ENCODE measurements at regions not wholly inside any gene's neighbourhood (a gene's known extent, or its start where the extent isn't known, plus 50 kb on each side); places are given as distances from the start of the nearest gene placed in this dataset.

GRCh38 chr3:148008591-148008990 is 599.4 kb downstream of the ZIC1 start:
- H3K36me3 Mint-ChIP-seq, result no peaks in the 10 kb centered on the region
- Histone ChIP-seq H3K27me3 (ENCODE audit: insufficient read depth, low read length) (no peaks in the 10 kb centered on the region), H3K27ac (ENCODE audit: low read depth, low read length) (no peak overlapping the region), H3K36me3 (ENCODE audit: insufficient read depth, low read length) (no peaks in the 10 kb centered on the region), H3K4me1 (ENCODE audit: insufficient read depth, low read length) (no peaks in the 10 kb centered on the region), H3K9me3 (ENCODE audit: control insufficient read depth in 1 of 2, low read length in 2 of 2) (no peaks in the 10 kb centered on the region), H3K4me3 (ENCODE audit: low read length in 2 of 2) (no peak overlapping the region)
- no peak overlapping the region for H3K27ac Mint-ChIP-seq
- no peaks in the 10 kb centered on the region for H3K27me3 Mint-ChIP-seq
- POLR2A ChIA-PET (ENCODE audit: partially characterized antibody), result no interaction called here
- CTCF ChIA-PET (ENCODE audit: partially characterized antibody), result no interaction called here
- no peaks in the 10 kb centered on the region for H3K4me1 Mint-ChIP-seq
- intact Hi-C loops (cut with micrococcal nuclease), result no loop called here
- H3K9me3 Mint-ChIP-seq, result peaks cover 0 to 14% (median 5%) of the 10 kb centered on the region in 8 donors
- no peak for DNase-seq
- no peak overlapping the region for H3K4me3 Mint-ChIP-seq

- Mint-ChIP-seq H3K9me3 (peaks cover 2 to 39% (median 17%) of the 10 kb centered on the region in 8 donors), H3K36me3 (no peaks in the 10 kb centered on the region), H3K27me3 (no peaks in the 10 kb centered on the region), H3K27ac (no peak overlapping the region), H3K4me1 (no peaks in the 10 kb centered on the region), H3K4me3 (no peak overlapping the region)
- no peaks in the 10 kb centered on the region for H3K4me1 ChIP-seq (ENCODE audit: insufficient read depth, low read length)
- H3K27me3 ChIP-seq (ENCODE audit: insufficient read depth, low read length), result no peaks in the 10 kb centered on the region
- ChIA-PET CTCF (ENCODE audit: partially characterized antibody) (interaction anchor here (1.3 kb wide), 1 partner anchor 10 kb away, joined by 3 read pairs; no protein-coding TSS in a partner anchor), POLR2A (ENCODE audit: partially characterized antibody) (no interaction called here)
- intact Hi-C loops (cut with micrococcal nuclease), result no loop called here
- H3K27ac ChIP-seq (ENCODE audit: low read depth, low read length), result no peak overlapping the region
- H3K4me3 ChIP-seq (ENCODE audit: low read length in 2 of 2), result no peak overlapping the region
- no peaks in the 10 kb centered on the region for H3K36me3 ChIP-seq (ENCODE audit: insufficient read depth, low read length)
- no peaks in the 10 kb centered on the region for H3K9me3 ChIP-seq (ENCODE audit: control insufficient read depth in 1 of 2, low read length in 2 of 2)
- no peak for DNase-seq
These were observed 611.7 kb downstream of the ZIC1 start for GRCh38 chr3:148020861-148021260.

- Histone ChIP-seq H3K4me1 (ENCODE audit: insufficient read depth, low read length) (no peaks in the 10 kb centered on the region), H3K36me3 (ENCODE audit: insufficient read depth, low read length) (no peaks in the 10 kb centered on the region), H3K27ac (ENCODE audit: low read depth, low read length) (no peak overlapping the region), H3K27me3 (ENCODE audit: insufficient read depth, low read length) (no peaks in the 10 kb centered on the region), H3K4me3 (ENCODE audit: low read length in 2 of 2) (no peak overlapping the region), H3K9me3 (ENCODE audit: control insufficient read depth in 1 of 2, low read length in 2 of 2) (no peaks in the 10 kb centered on the region)
- no peaks in the 10 kb centered on the region for H3K36me3 Mint-ChIP-seq
- H3K27me3 Mint-ChIP-seq, result no peaks in the 10 kb centered on the region
- peaks cover 2 to 34% (median 17%) of the 10 kb centered on the region in 8 donors for H3K9me3 Mint-ChIP-seq
- no peak overlapping the region for H3K27ac Mint-ChIP-seq
- POLR2A ChIA-PET (ENCODE audit: partially characterized antibody), result no interaction called here
- intact Hi-C loops (cut with micrococcal nuclease), result no loop called here
- no peaks in the 10 kb centered on the region for H3K4me1 Mint-ChIP-seq
- no peak overlapping the region for H3K4me3 Mint-ChIP-seq
- CTCF ChIA-PET (ENCODE audit: partially characterized antibody), result no interaction called here
- no peak for DNase-seq
These were observed 612.2 kb downstream of the ZIC1 start for GRCh38 chr3:148021381-148021780.

GRCh38 chr3:148023994-148024393 is 614.8 kb downstream of the ZIC1 start:
- intact Hi-C loops (cut with micrococcal nuclease), result no loop called here
- CTCF ChIA-PET (ENCODE audit: partially characterized antibody), result no interaction called here
- DNase-seq, result peak in 1 of 5 donors; percentile 17
- Histone ChIP-seq H3K27me3 (ENCODE audit: insufficient read depth, low read length) (no peaks in the 10 kb centered on the region), H3K4me1 (ENCODE audit: insufficient read depth, low read length) (no peaks in the 10 kb centered on the region), H3K9me3 (ENCODE audit: control insufficient read depth in 1 of 2, low read length in 2 of 2) (no peaks in the 10 kb centered on the region), H3K27ac (ENCODE audit: low read depth, low read length) (no peak overlapping the region), H3K4me3 (ENCODE audit: low read length in 2 of 2) (no peak overlapping the region), H3K36me3 (ENCODE audit: insufficient read depth, low read length) (no peaks in the 10 kb centered on the region)
- H3K27ac Mint-ChIP-seq, result no peak overlapping the region
- no peaks in the 10 kb centered on the region for H3K36me3 Mint-ChIP-seq
- POLR2A ChIA-PET (ENCODE audit: partially characterized antibody), result no interaction called here
- H3K4me1 Mint-ChIP-seq, result no peaks in the 10 kb centered on the region
- H3K4me3 Mint-ChIP-seq, result no peak overlapping the region
- peaks cover 2 to 17% (median 10%) of the 10 kb centered on the region in 8 donors for H3K9me3 Mint-ChIP-seq
- H3K27me3 Mint-ChIP-seq, result no peaks in the 10 kb centered on the region

GRCh38 chr3:148026009-148026588 is 616.9 kb downstream of the ZIC1 start:
- no peak for DNase-seq
- Histone ChIP-seq H3K27ac (ENCODE audit: low read depth, low read length) (no peak overlapping the region), H3K27me3 (ENCODE audit: insufficient read depth, low read length) (no peaks in the 10 kb centered on the region), H3K9me3 (ENCODE audit: control insufficient read depth in 1 of 2, low read length in 2 of 2) (no peaks in the 10 kb centered on the region), H3K36me3 (ENCODE audit: insufficient read depth, low read length) (no peaks in the 10 kb centered on the region), H3K4me3 (ENCODE audit: low read length in 2 of 2) (no peak overlapping the region), H3K4me1 (ENCODE audit: insufficient read depth, low read length) (no peaks in the 10 kb centered on the region)
- CTCF ChIA-PET (ENCODE audit: partially characterized antibody), result no interaction called here
- Mint-ChIP-seq H3K9me3 (peaks cover 0 to 17% (median 10%) of the 10 kb centered on the region in 8 donors), H3K4me1 (no peaks in the 10 kb centered on the region), H3K27me3 (no peaks in the 10 kb centered on the region), H3K4me3 (no peak overlapping the region), H3K36me3 (no peaks in the 10 kb centered on the region), H3K27ac (no peak overlapping the region)
- intact Hi-C loops (cut with micrococcal nuclease), result no loop called here
- POLR2A ChIA-PET (ENCODE audit: partially characterized antibody), result no interaction called here

DNA sequence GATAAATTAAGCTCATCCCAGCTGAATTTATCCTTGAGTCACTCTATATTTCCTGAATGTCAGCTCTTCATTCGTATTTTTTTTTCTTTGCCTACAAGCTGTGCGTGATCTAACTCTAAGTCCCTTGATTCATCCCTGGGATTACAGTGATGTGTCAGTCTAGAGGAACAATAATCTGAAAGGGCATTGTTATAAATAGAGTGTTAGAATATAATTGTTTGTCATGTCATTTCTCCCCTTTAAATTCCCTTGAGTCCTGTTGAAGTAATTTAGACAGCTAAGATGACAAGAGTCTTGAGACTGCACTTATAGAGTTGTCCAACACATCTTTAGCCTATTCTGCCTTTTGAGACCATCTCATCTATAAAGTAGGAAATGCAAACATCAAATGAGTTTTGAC is 621.8 kb downstream of the ZIC1 start:
- H3K9me3 ChIP-seq (ENCODE audit: control insufficient read depth in 1 of 2, low read length in 2 of 2), result peaks cover 0 to 3% of the 10 kb centered on the region in 2 donors
- H3K27me3 ChIP-seq (ENCODE audit: insufficient read depth, low read length), result no peaks in the 10 kb centered on the region
- Mint-ChIP-seq H3K4me1 (no peaks in the 10 kb centered on the region), H3K9me3 (peaks cover 0 to 3% (median 0%) of the 10 kb centered on the region in 8 donors), H3K4me3 (no peak overlapping the region), H3K27ac (no peak overlapping the region), H3K36me3 (no peaks in the 10 kb centered on the region), H3K27me3 (no peaks in the 10 kb centered on the region)
- CTCF ChIA-PET (ENCODE audit: partially characterized antibody), result interaction anchor here (1.2 kb wide), 1 partner anchor 11 kb away, joined by 3 read pairs; no protein-coding TSS in a partner anchor
- no peaks in the 10 kb centered on the region for H3K4me1 ChIP-seq (ENCODE audit: insufficient read depth, low read length)
- intact Hi-C loops (cut with micrococcal nuclease), result no loop called here
- H3K4me3 ChIP-seq (ENCODE audit: low read length in 2 of 2), result no peak overlapping the region
- no peaks in the 10 kb centered on the region for H3K36me3 ChIP-seq (ENCODE audit: insufficient read depth, low read length)
- POLR2A ChIA-PET (ENCODE audit: partially characterized antibody), result no interaction called here
- DNase-seq, result no peak
- H3K27ac ChIP-seq (ENCODE audit: low read depth, low read length), result no peak overlapping the region

- POLR2A ChIA-PET (ENCODE audit: partially characterized antibody), result no interaction called here
- Histone ChIP-seq H3K36me3 (ENCODE audit: insufficient read depth, low read length) (no peaks in the 10 kb centered on the region), H3K9me3 (ENCODE audit: control insufficient read depth in 1 of 2, low read length in 2 of 2) (peaks cover 0 to 3% of the 10 kb centered on the region in 2 donors), H3K27ac (ENCODE audit: low read depth, low read length) (no peak overlapping the region), H3K4me1 (ENCODE audit: insufficient read depth, low read length) (no peaks in the 10 kb centered on the region), H3K27me3 (ENCODE audit: insufficient read depth, low read length) (no peaks in the 10 kb centered on the region), H3K4me3 (ENCODE audit: low read length in 2 of 2) (no peak overlapping the region)
- Mint-ChIP-seq H3K4me1 (no peaks in the 10 kb centered on the region), H3K9me3 (peaks cover 0 to 13% (median 3%) of the 10 kb centered on the region in 8 donors), H3K4me3 (no peak overlapping the region), H3K27me3 (no peaks in the 10 kb centered on the region), H3K36me3 (no peaks in the 10 kb centered on the region), H3K27ac (no peak overlapping the region)
- CTCF ChIA-PET (ENCODE audit: partially characterized antibody), result no interaction called here
- intact Hi-C loops (cut with micrococcal nuclease), result no loop called here
- no peak for DNase-seq
These were observed 625.2 kb downstream of the ZIC1 start for GRCh38 chr3:148034353-148034752.
